ENCODE measurements at regions not wholly inside any gene's neighbourhood (a gene's known extent, or its start where the extent isn't known, plus 50 kb on each side); places are given as distances from the start of the nearest gene placed in this dataset.
"Not testable (repeated sequence)": the region's sequence is repeated elsewhere in the genome, so short reads cannot be mapped to it uniquely, and the experiment has no call there.

- DNase-seq (no peak), ATAC-seq (no peak)
Observed at GRCh38 chr2:130251535-130251872, 53.3 kb upstream of the TUBA3E start.

DNA sequence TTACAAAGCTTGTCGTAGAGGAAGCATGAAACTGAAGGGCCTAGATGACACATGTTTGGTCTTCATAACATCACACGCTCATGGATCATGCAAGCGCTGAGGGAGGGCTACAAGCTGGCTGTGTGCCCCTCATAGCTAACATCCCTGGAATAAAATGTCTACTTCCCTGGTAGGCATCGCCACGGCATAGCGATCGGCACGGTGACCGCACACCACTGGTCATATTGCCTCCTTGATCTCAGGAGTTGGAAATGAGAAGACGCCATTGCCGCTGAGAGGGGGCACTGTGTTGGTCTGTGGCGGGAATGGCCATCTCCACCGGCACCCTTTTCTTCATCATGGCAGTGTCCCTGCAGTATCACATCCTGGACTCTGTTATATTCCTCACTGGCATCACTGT, 50.1 kb upstream of the TUBA3E start:
- ATAC-seq, DNase-seq: not testable (repeated sequence)

Data from stimulated activated naive CD8-positive, alpha-beta T cell treated with anti-CD3 and anti-CD28 coated beads, Interleukin-15, Interleukin-2, amounts not matched to agents 100 U/mL and 50 U/mL, for 24 hours (primary cell).